GM21619 (cell line): ENCODE measurements at regions not wholly inside any gene's neighbourhood (a gene's known extent, or its start where the extent isn't known, plus 50 kb on each side); places are given as distances from the start of the nearest gene placed in this dataset.
"Not testable (repeated sequence)": the region's sequence is repeated elsewhere in the genome, so short reads cannot be mapped to it uniquely, and the experiment has no call there.

ENCODE experiments used
- ATAC-seq: cut with Tn5 transposase; IDR thresholded peaks from one replicate; pipeline ENCODE4 v1.9.1; 2021; ENCODE audit not compliant: unreplicated experiment

DNA sequence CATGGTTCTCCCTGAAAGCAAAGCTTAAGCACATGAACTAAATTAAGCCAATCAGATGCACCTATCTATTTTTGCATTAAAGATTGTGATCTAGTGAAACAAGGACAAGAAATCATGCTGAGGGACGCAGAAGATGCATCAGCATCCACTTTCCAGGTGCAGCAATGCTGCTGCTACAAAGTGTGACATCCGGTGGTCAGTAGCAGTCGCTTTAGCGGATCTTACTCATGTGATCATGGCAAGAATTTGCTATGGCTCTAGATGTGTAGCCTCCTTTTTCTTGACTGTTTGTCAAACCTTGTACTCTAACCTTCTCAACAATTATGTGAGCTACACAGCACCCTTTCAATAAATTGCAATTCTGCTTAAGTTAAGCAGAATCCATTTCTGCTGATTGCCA, 126.8 kb upstream of the SMLR1 start:
- no peak for ATAC-seq

DNA sequence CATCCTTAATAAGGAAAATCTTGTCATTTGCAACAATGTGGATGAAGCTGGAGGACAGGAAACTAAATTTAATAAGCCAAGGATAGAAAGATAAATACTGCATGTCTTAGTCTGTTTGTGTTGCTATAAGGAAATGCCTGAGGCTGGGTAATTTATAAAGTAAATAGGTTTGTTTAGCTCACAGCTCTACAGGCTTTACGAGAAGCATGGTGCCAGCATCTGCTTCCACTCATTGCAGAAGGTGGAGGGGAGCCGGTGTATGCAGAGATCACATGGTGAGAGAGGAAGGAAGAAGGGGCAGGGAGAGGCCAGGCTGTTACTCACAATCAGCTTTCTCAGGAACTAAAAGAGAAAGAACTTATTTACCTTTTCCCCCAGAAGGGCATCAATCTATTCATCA, 118.9 kb upstream of the SMLR1 start:
- no peak for ATAC-seq

DNA sequence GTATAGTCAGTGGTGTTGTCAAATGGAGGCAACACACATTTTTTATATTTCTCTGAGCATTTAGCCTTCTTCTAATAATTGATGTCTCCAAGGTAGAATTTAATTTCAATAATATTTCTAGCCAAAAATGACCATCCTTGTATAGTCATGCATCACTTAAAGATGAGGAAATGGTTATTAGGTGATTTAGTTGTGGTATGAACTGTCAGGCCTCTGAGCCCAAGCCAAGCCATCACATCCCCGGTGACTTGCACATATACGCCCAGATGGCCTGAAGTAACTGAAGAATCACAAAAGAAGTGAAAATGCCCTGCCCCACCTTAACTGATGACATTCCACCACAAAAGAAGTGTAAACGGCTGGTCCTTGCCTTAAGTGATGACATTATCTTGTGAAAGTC, 115.6 kb upstream of the SMLR1 start:
- ATAC-seq = not testable (repeated sequence)

DNA sequence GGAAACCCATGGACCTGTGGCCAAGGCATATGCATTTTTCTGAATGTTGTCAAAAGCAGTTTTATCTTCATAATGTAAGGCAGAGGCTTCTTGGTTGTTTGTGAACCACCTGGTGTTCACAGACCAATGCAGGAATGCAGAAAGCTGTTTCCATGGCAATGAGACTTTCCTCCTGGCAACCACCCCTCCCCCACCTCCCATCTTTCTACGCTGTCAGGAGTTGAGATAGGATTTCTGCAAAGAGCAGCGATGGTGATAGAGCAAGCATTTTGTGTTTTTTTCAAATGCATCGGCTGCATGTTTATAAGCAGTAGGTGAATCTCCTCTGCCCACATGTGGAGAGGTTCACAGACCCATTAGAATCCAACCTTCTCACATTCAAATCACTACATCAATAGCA, 114.1 kb upstream of the SMLR1 start:
- ATAC-seq = no peak

DNA sequence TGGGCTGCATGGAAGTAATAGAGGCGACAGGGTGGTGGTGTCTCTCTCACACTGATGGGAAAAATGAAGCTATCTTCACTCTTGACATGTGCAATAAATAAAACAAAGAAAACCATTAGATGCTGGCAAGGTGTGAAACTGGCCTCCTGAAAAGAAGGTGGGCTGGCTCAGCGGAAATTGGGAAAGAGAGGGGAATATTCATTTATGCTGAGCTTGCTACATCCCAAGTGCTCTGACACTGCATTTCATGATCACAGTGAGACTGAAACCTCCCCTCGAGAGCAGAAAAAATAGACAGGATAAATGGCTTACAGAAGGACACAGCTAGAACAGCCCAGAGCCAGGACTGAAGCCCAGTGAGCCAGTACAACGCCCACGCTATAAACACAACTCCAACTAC, 112.1 kb upstream of the SMLR1 start:
- no peak for ATAC-seq

DNA sequence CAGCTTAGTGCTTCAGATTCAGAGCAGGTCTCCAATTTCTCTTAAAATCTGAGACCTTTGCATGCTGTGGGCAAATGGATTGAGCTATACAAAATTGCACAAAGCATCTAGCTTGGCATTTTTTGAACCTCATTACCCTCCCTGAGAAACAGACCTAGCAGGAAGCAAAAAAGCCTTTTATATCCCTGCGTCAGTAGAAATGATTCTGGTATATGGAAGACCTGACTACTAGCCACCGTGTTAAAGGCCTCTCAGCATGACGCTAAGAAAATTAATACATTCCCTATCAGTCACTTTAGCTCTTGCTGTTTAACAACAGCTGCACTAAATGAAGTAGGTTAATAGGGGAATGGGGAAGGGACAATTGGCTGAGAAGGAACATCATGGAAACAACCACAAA, 110.7 kb upstream of the SMLR1 start:
- no peak for ATAC-seq

DNA sequence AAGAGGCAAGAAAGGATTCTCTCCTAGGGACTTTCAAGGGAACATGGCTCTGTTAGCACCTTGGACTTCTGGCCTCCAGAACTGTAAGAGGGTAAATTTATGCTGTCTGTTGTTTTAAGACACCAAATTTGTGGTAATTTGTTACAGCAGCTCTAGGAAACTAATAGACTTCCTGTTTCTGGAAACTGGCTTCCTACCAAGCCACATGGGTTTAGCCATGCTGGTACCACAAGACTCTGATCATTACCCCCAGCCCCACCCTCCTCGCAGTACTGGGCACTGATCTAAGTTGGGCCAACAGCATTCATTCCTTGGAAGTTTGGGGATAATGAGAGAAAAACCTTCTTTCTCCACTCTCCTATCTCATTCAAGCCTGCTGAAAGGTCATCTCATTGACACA, 109.5 kb upstream of the SMLR1 start:
- ATAC-seq = no peak

DNA sequence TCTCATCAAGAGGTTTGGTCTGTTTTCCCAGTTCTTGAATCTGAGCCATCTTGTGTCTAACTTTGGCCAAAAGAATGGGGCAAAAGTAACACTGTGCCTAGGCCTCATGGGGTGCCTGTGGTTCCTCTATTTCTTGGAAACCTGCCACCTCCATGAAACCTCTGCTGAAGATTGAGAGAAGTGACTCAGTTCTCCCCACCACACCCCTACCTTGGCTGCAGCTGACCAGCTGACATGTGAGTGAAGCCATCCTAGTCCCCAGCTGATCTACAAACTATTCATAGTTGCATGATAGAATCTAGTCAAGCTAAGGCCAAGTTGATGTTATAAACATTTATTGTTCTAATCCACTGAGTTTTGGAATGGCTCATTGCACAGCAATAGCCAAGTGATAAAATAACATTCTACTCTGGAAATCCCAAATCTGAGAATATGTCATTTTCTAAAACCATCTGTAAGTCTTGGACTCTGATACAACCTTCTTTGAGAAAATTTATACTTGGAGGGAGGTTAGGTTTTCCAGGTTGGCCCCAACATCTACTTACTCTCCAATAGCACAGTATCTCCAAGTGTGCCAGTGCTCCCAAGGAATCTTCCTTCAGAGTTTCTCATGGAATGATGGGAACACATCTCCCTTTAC, 107.0 kb upstream of the SMLR1 start:
- ATAC-seq = no peak

DNA sequence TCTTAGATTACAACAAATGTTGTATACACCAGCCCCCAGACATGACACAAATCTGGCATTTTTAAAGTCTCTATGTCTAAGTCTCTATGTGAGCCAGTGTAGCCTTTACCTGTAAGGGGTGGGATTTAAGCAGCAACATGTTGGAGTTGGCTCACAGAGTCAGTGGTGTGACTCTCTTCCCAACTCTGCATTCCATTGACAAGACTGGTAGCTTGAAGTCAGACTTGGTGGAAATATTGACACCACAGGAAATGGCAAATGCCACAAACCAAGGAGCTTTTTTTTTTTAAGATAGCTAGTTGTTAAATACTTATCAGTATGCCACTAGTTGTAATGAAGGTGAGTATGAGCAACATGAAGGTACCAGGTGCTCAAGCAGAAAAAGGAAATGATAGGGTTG, 103.1 kb upstream of the SMLR1 start:
- no peak for ATAC-seq

DNA sequence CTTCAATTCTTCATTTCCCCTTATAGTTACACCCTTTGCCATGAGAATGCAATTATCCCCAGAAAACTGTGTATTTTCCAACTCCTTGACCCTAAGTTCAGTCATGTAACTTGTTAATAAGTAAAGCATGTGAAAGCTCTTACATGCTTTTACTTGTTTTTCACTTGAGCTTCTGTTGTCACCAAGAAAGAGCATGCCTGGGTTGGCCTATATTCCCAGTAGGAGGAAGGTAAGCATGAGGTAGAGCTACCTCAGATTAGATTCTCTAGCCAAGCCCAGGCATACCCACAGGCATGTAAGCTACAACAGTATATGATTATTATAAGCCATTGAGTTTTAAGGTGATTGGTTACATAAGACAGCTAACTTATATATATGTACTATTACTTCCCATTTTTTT, 101.7 kb upstream of the SMLR1 start:
- no peak for ATAC-seq

DNA sequence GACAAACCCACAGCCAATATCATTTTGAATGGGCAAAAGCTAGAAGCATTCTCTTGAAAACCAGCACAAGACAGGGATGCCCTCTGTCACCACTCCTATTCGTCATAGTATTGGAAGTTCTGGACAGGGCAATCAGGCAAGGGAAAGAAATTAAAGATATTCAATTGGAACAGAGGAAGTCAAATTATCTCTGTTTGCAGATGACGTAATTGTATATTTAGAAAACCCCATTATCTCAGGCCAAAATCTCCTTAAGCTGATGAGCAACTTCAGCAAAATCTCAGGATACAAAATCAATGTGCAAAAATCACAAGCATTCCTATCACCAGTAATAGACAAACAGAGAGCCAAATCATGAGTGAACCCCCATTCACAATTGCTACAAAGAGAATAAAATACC, 99.1 kb upstream of the SMLR1 start:
- ATAC-seq = not testable (repeated sequence)

DNA sequence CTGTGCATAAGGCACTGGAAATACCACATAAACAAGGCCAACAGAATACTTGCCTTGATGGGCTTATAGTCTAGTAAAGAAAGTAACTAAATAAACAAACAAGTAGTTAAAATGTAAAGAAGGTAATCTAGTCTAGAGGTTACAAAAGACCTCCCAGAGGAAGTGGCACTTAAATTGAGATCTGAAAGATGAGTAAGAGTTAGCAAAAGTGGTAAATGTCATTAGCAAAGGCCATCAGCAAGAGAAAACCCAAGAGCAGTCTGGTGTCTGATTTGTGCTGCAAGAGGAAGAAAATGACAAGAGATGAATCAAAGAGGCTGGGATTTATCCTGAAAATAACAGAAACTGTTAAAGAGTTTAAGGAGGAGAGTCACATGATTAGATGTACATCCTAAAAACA, 96.6 kb upstream of the SMLR1 start:
- ATAC-seq = no peak

DNA sequence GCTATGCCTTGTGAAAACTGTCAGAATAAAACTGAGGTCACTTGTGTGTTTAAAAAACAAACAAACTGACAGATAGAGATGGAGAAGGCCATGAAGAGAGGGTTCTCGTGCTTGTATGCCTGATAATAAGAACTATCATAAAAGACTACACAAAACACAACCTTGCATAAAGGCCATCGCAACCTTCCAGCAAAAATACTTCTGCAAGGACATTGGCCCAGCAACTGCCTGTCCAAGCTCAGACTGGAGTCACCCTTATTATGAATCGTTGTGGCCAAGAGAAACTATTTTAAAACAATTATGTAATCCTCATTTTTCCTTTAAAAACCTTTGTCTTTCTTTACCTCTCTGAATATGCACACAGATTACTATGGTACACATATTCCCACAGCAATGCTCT, 93.0 kb upstream of the SMLR1 start:
- no peak for ATAC-seq

DNA sequence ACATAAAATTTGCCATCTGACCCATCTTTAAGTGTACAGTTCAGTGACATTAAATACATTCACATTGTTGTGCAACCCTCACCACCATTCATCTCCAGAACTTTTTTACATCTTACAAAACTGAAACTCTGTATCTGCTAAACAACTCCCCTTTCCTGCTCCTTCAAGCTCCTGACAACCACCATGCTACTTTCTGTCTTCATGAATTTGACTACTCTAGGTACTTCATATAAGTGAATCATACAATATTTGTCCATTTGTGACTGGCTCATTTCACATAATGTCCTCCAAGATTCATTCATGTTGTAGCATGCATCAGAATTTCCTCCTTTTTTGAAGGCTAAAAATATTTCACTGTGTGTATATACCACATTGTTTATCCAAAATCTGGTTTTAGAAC, 86.9 kb upstream of the SMLR1 start:
- no peak for ATAC-seq

DNA sequence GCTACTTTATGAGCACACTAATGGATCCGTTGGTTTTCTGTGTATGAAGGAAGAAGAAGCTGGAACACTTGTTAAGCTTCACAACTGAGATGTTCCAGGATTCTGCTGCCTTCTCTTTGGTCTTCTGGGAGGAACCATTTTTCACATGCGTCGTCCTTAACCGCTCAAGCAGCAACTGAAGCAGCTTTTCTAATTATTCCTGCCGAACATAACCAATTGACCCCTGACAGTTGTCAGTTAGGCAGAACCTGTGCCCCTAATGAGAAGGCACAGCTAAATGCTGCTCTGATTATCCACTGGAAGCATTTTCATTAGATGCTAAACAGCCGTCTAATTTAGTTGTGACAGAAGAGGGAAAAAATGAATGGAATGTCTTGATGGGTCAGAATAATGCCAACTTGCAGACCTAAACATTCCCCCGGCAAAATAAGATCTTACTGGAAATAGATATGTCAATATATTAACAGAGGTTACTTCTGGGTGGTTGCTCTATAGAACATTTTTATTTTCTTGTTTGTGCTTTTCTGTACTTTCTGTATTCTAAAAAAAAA, 85.0 kb upstream of the SMLR1 start:
- ATAC-seq = no peak

DNA sequence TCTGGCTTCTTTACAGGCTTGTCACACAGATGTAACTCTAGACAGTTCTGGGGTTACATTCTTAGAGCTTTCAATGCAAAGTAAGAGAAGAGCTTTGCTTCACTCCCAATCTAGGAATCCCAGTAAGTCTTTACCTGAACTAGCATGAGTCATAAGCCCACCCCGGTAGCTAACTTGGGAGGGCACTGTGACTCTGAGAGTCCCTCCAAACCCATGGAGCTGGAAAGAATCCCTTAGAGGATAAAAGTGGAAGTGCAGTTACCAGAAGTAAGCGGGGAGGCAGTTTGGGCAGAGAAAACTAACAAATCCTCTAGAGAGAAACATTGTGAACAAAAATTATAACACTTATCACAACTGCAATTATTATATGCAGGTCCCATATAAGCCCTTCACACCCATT, 84.0 kb upstream of the SMLR1 start:
- ATAC-seq = no peak

DNA sequence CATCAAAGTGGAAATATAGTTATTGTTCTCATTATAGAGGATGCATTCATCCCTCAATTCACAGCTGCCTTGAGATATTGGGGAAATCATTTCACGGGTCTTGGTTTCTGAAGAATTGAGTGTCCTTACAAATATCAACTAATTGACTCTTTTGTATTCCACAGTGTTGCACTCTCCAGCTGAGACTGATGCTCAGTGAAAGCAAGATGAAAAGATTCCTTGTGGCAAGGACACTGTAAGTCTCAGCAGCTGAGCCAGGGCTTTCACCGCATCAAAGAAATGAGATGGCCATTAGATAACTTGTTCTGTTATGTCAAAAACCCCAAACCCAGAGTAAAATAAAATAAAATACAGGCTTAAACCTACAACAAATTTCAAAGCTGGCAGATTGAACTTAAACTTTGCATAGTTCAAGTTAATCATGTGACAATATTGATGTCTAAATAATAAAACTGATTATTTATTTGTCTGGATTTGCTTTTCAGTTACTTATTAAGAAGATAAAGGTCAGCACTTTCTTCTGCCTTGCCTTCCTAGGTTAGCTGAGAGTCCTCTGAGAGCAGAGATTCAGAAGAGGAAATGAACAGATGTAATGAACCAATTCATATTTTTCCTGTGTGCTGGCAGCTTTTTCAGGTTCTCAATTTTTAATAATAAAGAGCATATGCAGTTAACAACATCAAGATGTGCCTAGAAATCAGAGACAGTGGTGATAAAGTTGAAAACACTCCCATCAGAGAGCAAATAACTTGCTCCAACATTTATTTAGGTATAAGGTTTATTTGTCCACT, 82.4 kb upstream of the SMLR1 start:
- ATAC-seq = no peak

DNA sequence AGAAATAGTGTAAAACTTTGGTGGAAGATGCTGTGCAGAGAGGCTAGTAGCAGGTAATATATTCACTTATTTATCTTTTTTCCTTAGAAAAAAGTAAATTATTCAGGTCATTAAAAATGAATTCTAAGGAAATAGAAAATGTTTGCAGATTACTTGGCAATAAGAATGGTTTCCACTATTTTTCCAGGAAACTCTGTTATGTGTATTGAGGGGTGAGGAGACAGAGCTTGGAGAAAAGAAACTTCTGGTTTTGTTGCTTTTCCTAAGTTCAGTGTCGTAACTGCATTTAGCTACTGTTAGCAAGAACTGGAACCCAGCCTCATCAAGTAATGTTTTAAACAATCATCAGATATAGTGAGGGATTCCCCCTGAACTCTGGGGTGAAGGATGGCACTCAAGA, 79.2 kb upstream of the SMLR1 start:
- no peak for ATAC-seq

DNA sequence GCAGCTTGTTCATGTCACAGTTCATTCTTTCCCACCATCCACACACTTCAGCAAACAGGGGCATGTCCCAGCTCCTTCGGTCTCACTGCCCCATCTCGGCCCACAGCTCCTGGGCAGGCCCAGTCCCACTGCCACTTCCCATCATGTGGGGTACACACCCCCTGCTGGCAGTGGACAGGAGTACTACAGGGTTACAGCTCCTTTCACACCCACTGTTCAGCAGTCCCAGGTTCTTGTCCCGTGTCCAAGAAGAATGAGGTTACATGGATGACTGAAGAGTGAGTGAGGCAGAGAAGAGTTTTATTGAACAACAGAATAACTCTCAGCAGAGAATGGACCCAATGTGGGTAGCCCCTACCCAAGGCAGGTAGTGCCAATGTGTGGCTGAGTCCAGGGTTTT, 77.8 kb upstream of the SMLR1 start:
- ATAC-seq = no peak

DNA sequence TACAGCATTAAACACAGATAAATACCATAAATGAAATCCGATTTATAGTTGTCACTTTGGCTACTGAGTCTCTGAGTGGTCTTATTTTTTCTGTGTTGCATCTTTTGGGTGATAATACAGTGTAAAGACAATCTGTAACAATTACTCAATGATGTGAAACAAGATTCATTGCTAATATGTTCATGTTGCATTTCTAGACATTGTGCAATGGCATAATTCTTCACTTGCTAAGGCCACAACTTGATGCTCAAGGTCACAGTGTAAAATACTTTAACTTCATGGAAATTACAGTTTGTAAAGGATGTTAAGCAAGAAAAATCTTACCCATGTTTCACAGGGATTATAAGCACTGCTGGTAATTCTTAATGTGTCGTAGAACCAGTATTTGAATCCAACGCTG, 74.9 kb upstream of the SMLR1 start:
- no peak for ATAC-seq

DNA sequence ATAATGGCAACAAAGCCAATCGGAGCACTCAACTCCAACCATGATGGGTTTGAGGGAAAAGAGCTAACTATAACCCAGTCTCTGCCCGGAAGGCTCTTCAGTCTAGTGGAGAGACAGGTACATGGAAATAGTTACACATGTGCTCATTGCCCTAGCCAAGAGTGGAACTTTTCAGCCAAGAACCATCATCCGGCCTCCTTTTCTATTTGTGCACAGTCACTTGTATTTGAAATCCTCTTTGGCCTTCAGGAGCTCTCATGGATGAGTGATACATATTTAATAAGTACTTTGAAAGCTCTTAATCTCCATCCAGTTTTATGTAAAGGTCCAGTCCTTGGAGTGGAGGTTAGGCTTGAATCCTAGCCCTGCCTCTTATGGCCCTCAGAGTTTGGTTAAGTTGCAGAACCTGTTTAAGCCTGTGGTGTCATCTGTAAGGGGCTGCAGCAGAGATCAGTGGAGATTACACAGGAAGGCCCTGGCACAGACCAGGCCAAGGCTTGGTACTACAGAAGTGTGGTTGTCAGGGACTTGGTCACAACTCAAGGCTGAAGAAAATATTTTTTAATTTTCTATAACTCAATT, 72.3 kb upstream of the SMLR1 start:
- ATAC-seq = no peak

DNA sequence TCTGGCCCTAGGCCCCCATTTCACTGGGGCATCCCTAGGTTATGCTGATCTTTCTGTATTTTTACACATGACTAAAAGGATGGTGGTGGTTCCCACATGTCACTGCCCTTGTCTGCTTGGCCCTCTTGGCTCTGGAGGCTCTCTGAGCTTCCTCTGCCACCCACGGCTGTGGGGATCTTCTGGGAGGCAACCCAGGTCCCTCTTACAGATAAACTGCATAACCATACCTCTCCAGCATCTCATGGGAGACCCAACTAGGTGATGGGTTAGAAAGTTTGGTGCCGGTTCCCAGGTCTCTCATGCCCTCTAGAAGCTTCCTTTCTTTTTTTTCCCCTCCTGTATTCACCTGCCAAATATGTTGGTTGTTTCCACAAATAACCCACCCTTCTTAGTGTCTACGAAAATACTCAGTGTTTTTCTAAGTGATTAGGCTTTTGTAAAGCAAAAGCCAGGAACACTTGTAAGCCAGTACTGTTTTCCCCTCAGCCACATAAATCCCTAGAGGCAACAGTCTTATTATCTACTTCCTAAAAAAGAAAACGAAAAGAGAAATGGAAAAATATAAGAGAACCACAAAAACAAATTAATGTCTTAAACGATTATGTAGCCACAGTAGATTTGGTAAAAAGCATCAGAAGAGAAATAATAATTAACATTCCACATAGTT, 71.7 kb upstream of the SMLR1 start:
- ATAC-seq = no peak
